Glutamatergic neuron (in vitro differentiated cells): ENCODE measurements at regions not wholly inside any gene's neighbourhood (a gene's known extent, or its start where the extent isn't known, plus 50 kb on each side); places are given as distances from the start of the nearest gene placed in this dataset.
"Not testable (repeated sequence)": the region's sequence is repeated elsewhere in the genome, so short reads cannot be mapped to it uniquely, and the experiment has no call there.

ENCODE experiments used
- DNase-seq: peaks from one replicate; pipeline ENCODE4 v3.0.0; 2022
- H3K27ac Mint-ChIP-seq: one replicate; pipeline ENCODE4 v1.8.0; 2020; ENCODE audit warnings: mild to moderate bottlenecking, mixed read lengths, inconsistent platforms; ENCODE audit not compliant: unreplicated experiment
- H3K27me3 Mint-ChIP-seq: one replicate; pipeline ENCODE4 v1.8.0; 2020; ENCODE audit warnings: mild to moderate bottlenecking, moderate library complexity, mixed read lengths, inconsistent platforms; ENCODE audit not compliant: unreplicated experiment
- H3K36me3 Mint-ChIP-seq: one replicate; pipeline ENCODE4 v1.8.0; 2020; ENCODE audit warnings: mild to moderate bottlenecking, mixed read lengths, inconsistent platforms; ENCODE audit not compliant: unreplicated experiment
- H3K4me1 Mint-ChIP-seq: one replicate; pipeline ENCODE4 v1.8.0; 2020; ENCODE audit warnings: mild to moderate bottlenecking, low read depth, mixed read lengths, inconsistent platforms; ENCODE audit not compliant: unreplicated experiment
- H3K4me3 Mint-ChIP-seq: one replicate; pipeline ENCODE4 v1.8.0; 2020; ENCODE audit warnings: mild to moderate bottlenecking, mixed read lengths, inconsistent platforms; ENCODE audit not compliant: unreplicated experiment
- H3K9me3 Mint-ChIP-seq: one replicate; pipeline ENCODE4 v1.8.0; 2020; ENCODE audit warnings: mild to moderate bottlenecking, moderate library complexity, mixed read lengths, inconsistent platforms; ENCODE audit not compliant: unreplicated experiment
- CTCF ChIP-seq: fragments of 200-600 bp; sonication (generic); IDR thresholded peaks from one replicate; pipeline ENCODE4 v1.5.0; 2021; ENCODE audit not compliant: partially characterized antibody, unreplicated experiment

GRCh38 chr9:124121725-124122124 is 110.2 kb downstream of the LHX2 start:
- Mint-ChIP-seq H3K9me3 (peaks cover 4% of the 10 kb centered on the region), H3K27me3 (peaks cover 2% of the 10 kb centered on the region), H3K4me3 (no peak overlapping the region), H3K4me1 (no peaks in the 10 kb centered on the region), H3K27ac (no peak overlapping the region), H3K36me3 (peaks cover 4% of the 10 kb centered on the region)
- no peak for DNase-seq
- TF ChIP-seq CTCF: no peak

- Mint-ChIP-seq H3K9me3 (peaks cover 4% of the 10 kb centered on the region), H3K27ac (no peak overlapping the region), H3K4me1 (no peaks in the 10 kb centered on the region), H3K36me3 (no peaks in the 10 kb centered on the region), H3K4me3 (no peak overlapping the region), H3K27me3 (peaks cover 2% of the 10 kb centered on the region)
- no peak for TF ChIP-seq CTCF
- DNase-seq: no peak
These were observed 110.8 kb downstream of the LHX2 start for GRCh38 chr9:124122321-124122720.

GRCh38 chr9:124122813-124123462 is 111.4 kb downstream of the LHX2 start:
- no peaks in the 10 kb centered on the region for H3K36me3 Mint-ChIP-seq
- H3K4me3 Mint-ChIP-seq: no peak overlapping the region
- H3K4me1 Mint-ChIP-seq: no peaks in the 10 kb centered on the region
- H3K9me3 Mint-ChIP-seq: peaks cover 2% of the 10 kb centered on the region
- H3K27me3 Mint-ChIP-seq: peaks cover 2% of the 10 kb centered on the region
- no peak for DNase-seq
- TF ChIP-seq CTCF: no peak
- no peak overlapping the region for H3K27ac Mint-ChIP-seq

GRCh38 chr9:124123621-124124020 is 112.1 kb downstream of the LHX2 start:
- not testable (repeated sequence) for H3K27me3 Mint-ChIP-seq, H3K36me3 Mint-ChIP-seq, H3K4me1 Mint-ChIP-seq, DNase-seq, H3K9me3 Mint-ChIP-seq, H3K27ac Mint-ChIP-seq, H3K4me3 Mint-ChIP-seq

GRCh38 chr9:124124729-124125650 is 113.4 kb downstream of the LHX2 start:
- Mint-ChIP-seq H3K27ac (no peak overlapping the region), H3K27me3 (peaks cover 5% of the 10 kb centered on the region), H3K4me1 (no peaks in the 10 kb centered on the region), H3K9me3 (peaks cover 2% of the 10 kb centered on the region), H3K36me3 (no peaks in the 10 kb centered on the region), H3K4me3 (no peak overlapping the region)
- no peak for DNase-seq
- TF ChIP-seq CTCF: no peak
